Fibroblast of villous mesenchyme (primary cell): ENCODE measurements at regions not wholly inside any gene's neighbourhood (a gene's known extent, or its start where the extent isn't known, plus 50 kb on each side); places are given as distances from the start of the nearest gene placed in this dataset.

Experiments
- DNase-seq: peaks from one replicate; pipeline ENCODE4 v3.0.0-alpha.2; 2010; ENCODE audit warnings: low read depth
- H3K4me3 ChIP-seq: 2 replicates; pipeline ENCODE4 v1.5.1; 2011; ENCODE audit warnings: low read depth, mild to moderate bottlenecking, low read length
- TF ChIP-seq, protein P1 (sequence below): IDR thresholded peaks from 2 replicates; pipeline ENCODE4 v1.5.1; 2012; ENCODE audit warnings: low read depth, mild to moderate bottlenecking, low read length; ENCODE audit not compliant: insufficient read depth

DNA sequence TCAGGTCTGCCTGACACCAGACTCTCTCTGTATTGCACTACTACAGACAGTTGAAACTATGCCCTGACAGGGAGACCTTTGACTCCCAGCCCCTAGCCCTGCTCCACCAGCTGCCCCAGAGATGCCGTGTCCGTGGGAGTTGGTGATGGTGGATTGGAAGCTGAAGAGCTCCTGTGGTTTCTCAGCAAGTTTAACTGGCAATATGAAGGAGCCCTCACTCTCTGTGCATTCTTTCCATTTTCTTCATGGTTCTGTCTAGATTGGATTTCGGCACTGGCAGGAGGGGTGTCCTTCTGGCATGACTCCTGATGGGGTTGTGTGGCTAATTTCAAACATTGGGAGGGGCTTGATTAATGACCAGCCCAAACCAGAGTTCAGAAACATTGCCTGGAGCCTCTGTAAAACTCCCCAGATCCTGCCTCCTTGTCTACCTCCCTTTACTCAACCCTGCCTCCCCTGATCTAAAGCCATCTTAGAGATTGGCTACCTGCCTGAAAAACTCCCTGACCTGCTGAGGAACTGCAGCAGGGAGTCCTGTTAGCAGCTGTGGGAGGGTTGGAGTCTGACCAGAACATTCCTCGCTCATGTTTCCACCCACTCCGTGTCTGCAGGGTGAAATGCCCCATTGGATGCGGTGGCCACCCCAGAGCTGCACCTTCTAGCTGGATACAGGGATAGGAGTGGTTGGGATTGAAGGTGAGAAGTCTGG lies 206.9 kb upstream of the SPRED2 start:
- DNase-seq: peak; percentile 55
- H3K4me3 ChIP-seq: no peak overlapping the region
- TF ChIP-seq, protein P1, sequence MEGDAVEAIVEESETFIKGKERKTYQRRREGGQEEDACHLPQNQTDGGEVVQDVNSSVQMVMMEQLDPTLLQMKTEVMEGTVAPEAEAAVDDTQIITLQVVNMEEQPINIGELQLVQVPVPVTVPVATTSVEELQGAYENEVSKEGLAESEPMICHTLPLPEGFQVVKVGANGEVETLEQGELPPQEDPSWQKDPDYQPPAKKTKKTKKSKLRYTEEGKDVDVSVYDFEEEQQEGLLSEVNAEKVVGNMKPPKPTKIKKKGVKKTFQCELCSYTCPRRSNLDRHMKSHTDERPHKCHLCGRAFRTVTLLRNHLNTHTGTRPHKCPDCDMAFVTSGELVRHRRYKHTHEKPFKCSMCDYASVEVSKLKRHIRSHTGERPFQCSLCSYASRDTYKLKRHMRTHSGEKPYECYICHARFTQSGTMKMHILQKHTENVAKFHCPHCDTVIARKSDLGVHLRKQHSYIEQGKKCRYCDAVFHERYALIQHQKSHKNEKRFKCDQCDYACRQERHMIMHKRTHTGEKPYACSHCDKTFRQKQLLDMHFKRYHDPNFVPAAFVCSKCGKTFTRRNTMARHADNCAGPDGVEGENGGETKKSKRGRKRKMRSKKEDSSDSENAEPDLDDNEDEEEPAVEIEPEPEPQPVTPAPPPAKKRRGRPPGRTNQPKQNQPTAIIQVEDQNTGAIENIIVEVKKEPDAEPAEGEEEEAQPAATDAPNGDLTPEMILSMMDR: no peak

GRCh38 chr2:65638443-65638842 lies 206.0 kb upstream of the SPRED2 start:
- H3K4me3 ChIP-seq: no peak overlapping the region
- TF ChIP-seq, protein P1: peak; percentile 10
- DNase-seq: no peak

DNA sequence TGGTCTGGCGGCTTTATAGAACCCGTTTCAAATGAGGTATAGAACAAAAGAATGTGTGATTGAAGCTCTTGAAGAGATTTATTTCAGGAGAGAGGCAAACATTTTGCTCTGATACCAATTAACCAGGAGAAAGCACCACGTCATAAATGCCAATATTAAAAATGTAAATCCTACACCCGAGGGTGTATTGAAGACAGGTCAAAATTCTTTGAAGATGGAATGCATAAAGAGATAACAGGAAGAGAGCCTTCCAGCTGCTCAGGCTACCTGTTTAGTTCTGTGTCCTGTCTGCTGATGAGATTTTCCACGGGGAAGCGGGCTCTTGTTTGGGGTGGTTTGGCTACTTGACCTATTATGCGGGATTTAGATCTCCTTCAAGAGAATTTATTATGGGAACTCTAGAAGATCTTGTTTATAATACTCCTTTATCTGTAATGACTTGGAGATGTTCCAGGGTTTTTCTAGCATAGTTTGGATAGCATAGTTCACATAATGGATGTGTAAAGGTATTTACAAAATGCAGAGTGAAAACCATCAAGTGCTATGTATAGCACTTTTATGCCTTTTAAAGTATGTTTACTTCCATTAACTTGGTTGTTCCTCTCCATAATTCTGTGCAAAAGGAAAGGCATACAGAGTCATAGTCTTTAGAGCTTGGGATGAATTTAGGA lies 204.5 kb upstream of the SPRED2 start:
- DNase-seq: peak; percentile 53
- TF ChIP-seq, protein P1: no peak

DNA sequence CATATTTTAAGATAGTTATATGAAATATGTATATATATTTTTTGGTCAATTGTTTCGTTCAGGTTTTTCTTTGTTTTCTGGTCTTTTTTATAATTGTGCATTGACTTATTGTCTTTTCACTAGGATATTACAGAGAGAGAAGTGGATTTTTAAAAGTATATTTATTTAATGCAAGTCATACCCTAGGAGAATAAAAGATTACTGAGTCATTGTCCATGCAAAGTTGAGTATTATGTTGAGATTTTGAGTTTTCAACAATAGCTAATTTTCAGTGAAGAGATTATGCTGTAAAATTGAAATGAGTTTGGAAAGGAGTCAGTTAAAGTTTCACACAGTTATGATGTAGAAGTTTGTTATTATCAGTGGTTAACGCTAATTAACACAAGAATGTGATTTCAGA lies 203.6 kb upstream of the SPRED2 start:
- DNase-seq: no peak
- TF ChIP-seq, protein P1: no peak
- no peak overlapping the region for H3K4me3 ChIP-seq

More for the DNA sequence above, 204.5 kb upstream of the SPRED2 start:
- no peak overlapping the region for H3K4me3 ChIP-seq

- no peak for DNase-seq
- TF ChIP-seq, protein P1: no peak
- no peak overlapping the region for H3K4me3 ChIP-seq
These were observed 201.9 kb upstream of the SPRED2 start for GRCh38 chr2:65634304-65634703.

DNA sequence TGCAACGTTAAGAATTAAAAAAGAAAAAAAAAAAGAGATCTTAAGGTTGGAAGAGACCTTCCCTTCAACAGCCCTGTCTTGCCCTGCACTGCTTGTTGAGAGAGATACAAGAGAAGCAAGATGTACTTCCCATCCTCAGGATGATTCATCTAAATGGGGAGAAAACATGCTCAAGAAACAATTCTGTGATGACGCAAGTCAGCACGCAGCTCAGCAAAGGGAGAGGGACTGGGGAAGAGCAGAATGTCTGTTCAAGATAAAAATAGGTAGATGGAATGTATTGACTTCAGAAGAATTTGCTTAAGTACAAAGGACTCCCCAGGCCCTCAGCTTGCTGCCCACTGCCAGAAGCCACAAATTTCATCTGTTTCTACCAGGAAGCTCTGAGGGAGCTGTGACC lies 198.2 kb upstream of the SPRED2 start:
- TF ChIP-seq, protein P1: no peak
- no peak overlapping the region for H3K4me3 ChIP-seq
- DNase-seq: peak; percentile 93
